T-helper 2 cell treated with Interferon-gamma antibody and Interleukin-4, amounts not matched to agents 5 μg/mL and 100 μg/mL, for 36 hours (primary cell): ENCODE measurements at regions not wholly inside any gene's neighbourhood (a gene's known extent, or its start where the extent isn't known, plus 50 kb on each side); places are given as distances from the start of the nearest gene placed in this dataset.
"Not testable (repeated sequence)": the region's sequence is repeated elsewhere in the genome, so short reads cannot be mapped to it uniquely, and the experiment has no call there.

Experiments used
- DNase-seq: peaks from one replicate; pipeline ENCODE4 v3.0.0; 2021; ENCODE audit warnings: low spot score
- H3K27ac Mint-ChIP-seq: one replicate; pipeline ENCODE4 v1.8.0; 2021; ENCODE audit warnings: mild to moderate bottlenecking, mixed read lengths
- H3K27me3 Mint-ChIP-seq: one replicate; pipeline ENCODE4 v1.8.0; 2021; ENCODE audit warnings: low read depth, mixed read lengths
- H3K36me3 Mint-ChIP-seq: one replicate; pipeline ENCODE4 v1.8.0; 2021; ENCODE audit warnings: low read depth, mixed read lengths
- H3K4me1 Mint-ChIP-seq: one replicate; pipeline ENCODE4 v1.8.0; 2021; ENCODE audit warnings: low read depth, mixed read lengths
- H3K4me3 Mint-ChIP-seq: one replicate; pipeline ENCODE4 v1.8.0; 2022; ENCODE audit warnings: mild to moderate bottlenecking, moderate library complexity, mixed read lengths
- H3K9me3 Mint-ChIP-seq: one replicate; pipeline ENCODE4 v1.8.0; 2021; ENCODE audit warnings: mixed read lengths

DNA sequence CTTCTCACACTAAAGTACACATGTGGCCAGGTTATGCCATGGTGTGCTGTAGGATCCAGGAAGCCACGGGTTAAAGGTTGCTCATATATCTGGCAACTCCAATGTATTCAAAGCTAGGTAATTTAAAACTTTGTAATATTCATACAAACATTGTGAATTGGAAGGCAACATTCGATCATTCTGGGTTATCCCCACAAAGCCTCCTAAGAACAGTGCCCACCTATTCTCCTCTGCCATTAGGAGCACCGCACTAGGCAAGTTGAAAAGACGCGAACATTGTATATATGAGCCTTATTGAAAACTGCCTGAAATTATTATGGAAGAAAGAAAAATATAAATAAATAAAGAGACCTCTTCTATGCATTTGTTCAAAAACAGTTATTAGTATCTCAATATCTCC lies 228.2 kb downstream of the IGSF11 start:
- no peaks in the 10 kb centered on the region for H3K4me1 Mint-ChIP-seq
- H3K4me3 Mint-ChIP-seq: no peak overlapping the region
- no peaks in the 10 kb centered on the region for H3K27me3 Mint-ChIP-seq
- no peak for DNase-seq
- H3K36me3 Mint-ChIP-seq: no peaks in the 10 kb centered on the region
- H3K27ac Mint-ChIP-seq: no peak overlapping the region
- no peaks in the 10 kb centered on the region for H3K9me3 Mint-ChIP-seq

DNA sequence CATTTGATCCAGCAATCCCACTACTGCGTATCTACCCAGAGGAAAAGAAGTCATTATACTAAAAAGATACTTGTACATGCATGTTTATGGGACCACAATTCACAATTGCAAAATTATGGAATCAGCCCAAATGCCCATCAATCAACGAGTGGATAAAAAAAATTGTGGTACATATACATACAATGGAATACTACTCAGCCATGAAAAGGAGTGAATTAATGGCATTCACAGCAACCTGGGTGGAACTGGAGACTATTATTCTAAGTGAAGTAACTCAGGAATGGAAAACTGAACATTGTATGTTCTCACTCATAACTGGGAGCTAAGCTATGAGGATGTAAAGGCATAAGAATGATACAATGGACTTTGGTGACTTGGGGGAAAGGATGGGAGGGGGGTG lies 227.3 kb downstream of the IGSF11 start:
- not testable (repeated sequence) for H3K27me3 Mint-ChIP-seq, H3K9me3 Mint-ChIP-seq, H3K4me3 Mint-ChIP-seq, H3K36me3 Mint-ChIP-seq, DNase-seq, H3K4me1 Mint-ChIP-seq, H3K27ac Mint-ChIP-seq

DNA sequence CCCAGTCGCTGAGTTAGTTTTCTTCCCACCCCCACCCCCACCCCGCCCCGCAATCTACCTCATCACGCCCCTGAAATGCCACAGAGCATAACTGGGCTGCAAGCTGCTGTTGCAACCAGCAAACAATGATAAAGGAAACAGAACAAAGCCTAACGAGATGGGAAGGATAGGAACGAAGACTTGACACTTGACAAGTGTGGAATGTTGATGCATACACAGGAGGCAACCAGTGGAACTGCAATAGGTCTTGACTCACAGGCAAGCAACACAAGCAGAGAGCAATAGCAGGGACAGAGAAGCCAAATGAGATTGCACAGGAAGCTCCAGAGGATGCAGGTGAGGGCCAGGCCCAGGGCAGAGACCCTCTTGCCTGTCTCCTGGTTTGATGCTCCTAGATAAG lies 225.9 kb downstream of the IGSF11 start:
- Mint-ChIP-seq H3K4me3 (no peak overlapping the region), H3K4me1 (no peaks in the 10 kb centered on the region), H3K27me3 (no peaks in the 10 kb centered on the region), H3K9me3 (no peaks in the 10 kb centered on the region), H3K27ac (no peak overlapping the region), H3K36me3 (no peaks in the 10 kb centered on the region)
- DNase-seq: no peak

DNA sequence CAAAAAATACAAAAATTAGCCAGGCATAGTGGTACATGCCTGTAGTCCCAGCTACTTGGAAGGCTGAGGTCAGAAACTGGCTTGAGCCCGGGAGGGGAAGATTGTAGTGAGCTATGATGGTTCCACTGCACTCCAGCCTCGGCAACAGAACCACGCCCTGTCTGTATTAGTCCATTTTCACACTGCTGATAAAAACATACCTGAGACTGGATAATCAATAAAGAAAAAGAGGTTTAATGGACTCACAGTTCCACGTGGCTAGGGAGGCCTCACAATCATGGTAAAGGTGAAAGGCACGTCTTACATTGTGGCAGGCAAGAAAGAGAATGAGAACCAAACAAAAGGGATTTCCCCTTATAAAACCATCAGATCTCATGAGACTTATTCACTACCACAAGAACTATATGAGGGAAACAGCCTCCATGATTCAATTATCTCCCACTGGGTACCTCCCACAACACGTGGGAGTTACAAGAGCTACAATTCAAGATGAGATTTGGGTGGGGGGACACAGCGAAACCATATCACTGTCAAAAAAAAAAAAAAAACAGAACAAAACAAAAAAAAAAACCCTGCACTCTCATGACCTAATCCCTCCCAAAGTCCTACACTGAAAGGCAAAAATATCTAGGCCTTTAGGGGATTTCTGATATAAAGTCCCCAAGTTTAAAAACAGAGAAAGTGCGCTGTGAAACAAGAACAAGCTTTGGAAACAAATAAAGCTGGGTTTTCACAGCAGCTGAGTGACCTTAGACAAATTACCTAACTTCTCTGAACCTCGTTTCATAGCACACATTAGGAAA lies 224.7 kb downstream of the IGSF11 start:
- DNase-seq: no peak
- no peaks in the 10 kb centered on the region for H3K27me3 Mint-ChIP-seq
- H3K27ac Mint-ChIP-seq: no peak overlapping the region
- no peaks in the 10 kb centered on the region for H3K9me3 Mint-ChIP-seq
- no peaks in the 10 kb centered on the region for H3K4me1 Mint-ChIP-seq
- H3K36me3 Mint-ChIP-seq: no peaks in the 10 kb centered on the region
- no peak overlapping the region for H3K4me3 Mint-ChIP-seq

DNA sequence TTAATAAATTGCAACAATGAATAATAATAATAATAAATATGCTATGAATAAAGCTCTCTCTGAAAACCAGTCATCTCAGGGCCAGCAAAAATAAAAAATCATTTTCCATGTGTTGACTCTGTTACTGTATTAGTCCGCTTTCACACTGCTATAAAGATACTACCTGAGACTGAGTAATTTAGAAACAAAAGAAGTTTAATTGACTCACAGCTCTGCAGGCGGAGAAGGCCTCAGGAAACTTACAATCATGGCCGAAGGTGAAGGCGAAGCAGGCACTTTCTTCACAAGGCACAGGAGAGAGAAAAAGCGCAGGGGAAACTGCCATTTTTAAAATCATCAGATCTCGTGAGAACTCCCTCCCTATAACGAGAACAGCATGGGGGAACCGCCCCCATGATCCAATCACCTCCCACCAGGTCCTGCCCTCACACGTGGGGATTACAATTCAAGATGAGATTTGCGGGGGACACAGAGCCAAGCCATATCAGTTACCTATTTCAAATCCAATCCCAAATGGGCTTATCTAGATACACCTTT lies 224.1 kb downstream of the IGSF11 start:
- DNase-seq: no peak
- Mint-ChIP-seq H3K27me3 (no peaks in the 10 kb centered on the region), H3K4me1 (no peaks in the 10 kb centered on the region), H3K36me3 (no peaks in the 10 kb centered on the region), H3K27ac (no peak overlapping the region), H3K4me3 (no peak overlapping the region), H3K9me3 (no peaks in the 10 kb centered on the region)

DNA sequence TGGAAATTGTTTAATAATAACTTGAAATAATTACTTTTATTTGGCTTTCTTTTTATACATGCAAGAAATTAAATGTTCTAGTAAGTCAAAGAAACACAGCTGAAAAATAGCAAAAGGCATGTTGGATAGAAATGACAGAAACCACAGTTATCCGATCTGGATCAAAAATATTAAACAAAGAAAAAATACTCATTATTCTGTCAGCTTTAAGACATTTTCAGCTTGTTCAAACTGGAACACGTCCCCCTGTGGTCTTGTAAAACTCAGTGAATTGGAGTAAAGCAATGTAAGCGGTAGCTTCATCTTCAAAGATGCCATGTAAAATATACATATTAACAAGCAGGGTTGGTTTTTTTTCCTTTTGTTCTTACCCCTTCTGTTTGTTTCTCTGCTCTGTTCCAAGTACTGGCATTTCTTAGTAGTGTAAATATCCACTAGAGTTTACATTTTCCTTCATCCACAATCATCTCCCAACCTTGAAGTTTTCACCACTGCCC lies 223.4 kb downstream of the IGSF11 start:
- Mint-ChIP-seq H3K4me3 (no peak overlapping the region), H3K27me3 (peaks cover 2% of the 10 kb centered on the region), H3K36me3 (no peaks in the 10 kb centered on the region), H3K27ac (no peak overlapping the region), H3K4me1 (no peaks in the 10 kb centered on the region), H3K9me3 (no peaks in the 10 kb centered on the region)
- no peak for DNase-seq

DNA sequence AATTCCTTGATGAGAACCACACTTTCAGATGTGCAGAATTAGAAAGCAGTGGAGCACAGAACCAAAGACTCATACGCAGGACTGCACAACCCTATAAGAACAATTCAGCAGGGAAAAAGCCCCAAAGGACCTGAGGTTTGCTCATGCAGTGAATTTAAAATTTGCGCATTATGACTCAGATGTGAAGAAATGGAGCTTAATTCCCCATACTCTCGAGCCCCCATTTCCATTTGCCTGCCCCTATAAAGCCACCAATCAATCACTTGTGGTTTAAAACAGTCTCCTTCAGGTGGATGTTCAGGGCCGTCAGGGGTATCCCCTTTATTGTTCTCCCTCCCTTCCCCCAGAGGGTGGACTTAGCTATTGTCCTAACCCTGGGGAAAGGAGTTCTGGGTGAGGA lies 221.2 kb downstream of the IGSF11 start:
- Mint-ChIP-seq H3K9me3 (no peaks in the 10 kb centered on the region), H3K36me3 (no peaks in the 10 kb centered on the region), H3K27ac (no peak overlapping the region), H3K27me3 (peaks cover 7% of the 10 kb centered on the region), H3K4me1 (peaks cover 1% of the 10 kb centered on the region), H3K4me3 (no peak overlapping the region)
- DNase-seq: no peak

DNA sequence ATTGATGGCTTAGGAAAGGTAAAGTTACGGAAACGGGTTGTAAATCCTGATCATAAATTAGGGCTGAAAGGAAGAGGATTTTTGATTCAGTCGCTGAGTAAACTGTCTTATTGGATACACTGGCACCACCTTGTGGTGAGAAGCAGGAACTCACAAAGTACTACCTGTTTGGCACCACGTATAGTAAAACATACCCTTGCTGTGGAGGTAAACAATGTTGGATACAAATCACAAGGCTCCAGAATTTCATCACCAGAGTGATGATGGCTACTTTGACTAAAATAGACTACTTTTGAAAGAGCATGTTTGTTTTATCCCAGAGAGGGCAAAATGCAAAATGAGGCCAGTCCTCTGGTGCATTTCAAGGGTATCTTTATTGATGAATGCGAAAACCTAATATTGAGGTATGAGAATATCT lies 216.9 kb downstream of the IGSF11 start:
- Mint-ChIP-seq H3K36me3 (no peaks in the 10 kb centered on the region), H3K4me3 (no peak overlapping the region), H3K27ac (no peak overlapping the region), H3K9me3 (no peaks in the 10 kb centered on the region), H3K27me3 (peaks cover 9% of the 10 kb centered on the region), H3K4me1 (peaks cover 1% of the 10 kb centered on the region)
- DNase-seq: no peak

GRCh38 chr3:118818386-118818785 lies 216.3 kb downstream of the IGSF11 start:
- Mint-ChIP-seq H3K27ac (no peak overlapping the region), H3K4me1 (peaks cover 1% of the 10 kb centered on the region)
- no peak for DNase-seq

DNA sequence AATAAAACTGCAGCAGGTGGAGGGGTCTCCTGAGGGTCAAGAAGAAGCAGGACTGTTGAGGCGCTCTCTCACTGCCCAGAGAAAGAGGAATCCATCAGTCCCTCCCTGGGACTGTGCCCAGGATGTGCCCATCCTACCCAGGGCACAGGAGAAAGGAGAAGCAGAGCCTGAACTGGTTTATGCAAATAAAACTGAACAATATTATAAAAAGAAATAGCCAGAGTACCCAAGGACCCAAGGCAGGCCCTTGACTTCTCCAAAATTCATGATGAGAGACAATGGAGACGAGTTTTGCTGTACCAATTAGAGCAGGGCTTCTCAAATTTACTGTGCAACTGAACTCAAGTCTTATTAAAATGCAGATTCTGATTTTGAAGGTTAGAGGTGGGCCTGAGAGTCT lies 211.0 kb downstream of the IGSF11 start:
- Mint-ChIP-seq H3K36me3 (no peaks in the 10 kb centered on the region), H3K9me3 (no peaks in the 10 kb centered on the region), H3K27ac (no peak overlapping the region), H3K27me3 (peaks cover 2% of the 10 kb centered on the region), H3K4me1 (no peaks in the 10 kb centered on the region), H3K4me3 (no peak overlapping the region)
- DNase-seq: no peak

More at GRCh38 chr3:118818386-118818785, 216.3 kb downstream of the IGSF11 start:
- Mint-ChIP-seq H3K4me3 (no peak overlapping the region), H3K36me3 (no peaks in the 10 kb centered on the region), H3K27me3 (peaks cover 9% of the 10 kb centered on the region), H3K9me3 (no peaks in the 10 kb centered on the region)

DNA sequence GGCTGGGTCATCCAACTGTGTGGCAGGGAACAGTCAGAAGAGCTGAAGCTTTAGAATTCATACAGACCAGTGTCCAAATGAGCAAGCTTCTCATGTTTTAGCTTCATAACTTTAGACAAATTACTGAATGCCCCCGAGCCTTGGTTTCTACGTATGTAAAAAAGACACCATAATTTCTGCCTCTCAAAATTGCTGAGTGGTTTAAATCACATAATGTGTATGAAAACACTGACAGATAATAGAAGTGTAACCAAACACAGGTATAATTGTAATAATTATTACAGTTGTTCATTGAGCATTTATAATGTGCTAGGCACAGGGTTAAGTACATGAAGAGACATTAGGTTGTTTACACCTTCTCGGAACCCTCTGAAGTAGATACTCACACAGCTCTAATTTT lies 207.2 kb downstream of the IGSF11 start:
- Mint-ChIP-seq H3K27ac (no peak overlapping the region), H3K4me3 (no peak overlapping the region), H3K4me1 (no peaks in the 10 kb centered on the region), H3K36me3 (no peaks in the 10 kb centered on the region), H3K9me3 (no peaks in the 10 kb centered on the region), H3K27me3 (no peaks in the 10 kb centered on the region)
- DNase-seq: no peak

GRCh38 chr3:118828351-118828750 lies 206.3 kb downstream of the IGSF11 start:
- Mint-ChIP-seq H3K36me3 (no peaks in the 10 kb centered on the region), H3K4me1 (no peaks in the 10 kb centered on the region), H3K27ac (no peak overlapping the region), H3K27me3 (no peaks in the 10 kb centered on the region), H3K9me3 (no peaks in the 10 kb centered on the region), H3K4me3 (no peak overlapping the region)
- DNase-seq: no peak

DNA sequence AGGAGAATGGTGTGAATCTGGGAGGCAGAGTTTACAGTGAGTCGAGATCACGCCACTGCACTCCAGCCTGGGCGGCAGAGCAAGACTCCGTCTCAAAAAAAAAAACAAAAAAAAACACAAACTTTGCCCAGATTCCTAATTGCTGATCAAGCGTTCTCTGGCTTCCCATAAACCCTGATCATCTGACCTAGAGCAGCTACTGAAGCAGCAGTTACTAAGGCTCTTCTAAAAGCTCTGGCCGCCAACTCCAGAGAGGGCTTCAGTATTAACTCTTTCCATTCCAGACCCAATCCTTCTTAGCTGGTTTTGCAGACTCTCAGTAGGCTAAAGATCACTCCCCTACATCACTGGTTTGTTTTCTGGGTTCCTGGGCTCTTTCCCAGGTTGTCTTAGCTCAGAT lies 201.6 kb downstream of the IGSF11 start:
- Mint-ChIP-seq H3K4me1 (no peaks in the 10 kb centered on the region), H3K36me3 (no peaks in the 10 kb centered on the region), H3K27ac (no peak overlapping the region), H3K9me3 (no peaks in the 10 kb centered on the region), H3K27me3 (no peaks in the 10 kb centered on the region), H3K4me3 (no peak overlapping the region)
- DNase-seq: no peak

GRCh38 chr3:118838871-118839270 lies 195.8 kb downstream of the IGSF11 start:
- no peak overlapping the region for H3K27ac Mint-ChIP-seq
- DNase-seq: no peak
- H3K4me3 Mint-ChIP-seq: no peak overlapping the region
- no peaks in the 10 kb centered on the region for H3K4me1 Mint-ChIP-seq
- H3K27me3 Mint-ChIP-seq: no peaks in the 10 kb centered on the region
- H3K36me3 Mint-ChIP-seq: no peaks in the 10 kb centered on the region
- H3K9me3 Mint-ChIP-seq: peaks cover 37% of the 10 kb centered on the region
